ENCODE measurements at regions not wholly inside any gene's neighbourhood (a gene's known extent, or its start where the extent isn't known, plus 50 kb on each side); places are given as distances from the start of the nearest gene placed in this dataset.

DNA sequence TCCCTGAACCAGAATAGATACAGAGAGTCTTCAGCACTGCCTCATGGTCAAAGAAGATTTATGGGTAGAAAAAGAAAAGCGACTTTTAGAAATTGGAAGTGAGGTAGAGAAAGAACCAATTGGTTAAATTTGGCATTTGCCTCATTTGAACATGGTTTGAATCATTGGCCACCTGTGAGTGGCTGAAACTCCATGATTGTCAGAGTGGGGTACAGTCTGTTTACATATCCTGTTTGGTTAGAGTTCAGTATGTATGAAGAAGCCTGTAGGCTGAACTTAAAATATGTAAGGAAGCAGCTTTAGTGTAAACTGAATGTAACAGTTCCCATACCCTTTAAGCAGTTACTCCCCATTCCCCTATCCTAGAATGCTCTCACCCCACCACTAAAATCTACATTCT lies 76.0 kb upstream of the CTSO start:
- H3K4me1 ChIP-seq: no peaks in the 10 kb centered on the region
- no peaks in the 10 kb centered on the region for H3K9me3 ChIP-seq (ENCODE audit: low read depth)
- no peaks in the 10 kb centered on the region for H4K20me1 ChIP-seq (ENCODE audit: low read depth)
- H3K27ac ChIP-seq: no peak overlapping the region
- no peak overlapping the region for H3K4me2 ChIP-seq
- no peaks in the 10 kb centered on the region for H3K36me3 Mint-ChIP-seq
- no peak for TF ChIP-seq EZH2phosphoT487 (IDR thresholded peaks at IDR 0.05)
- TF ChIP-seq, protein P1, sequence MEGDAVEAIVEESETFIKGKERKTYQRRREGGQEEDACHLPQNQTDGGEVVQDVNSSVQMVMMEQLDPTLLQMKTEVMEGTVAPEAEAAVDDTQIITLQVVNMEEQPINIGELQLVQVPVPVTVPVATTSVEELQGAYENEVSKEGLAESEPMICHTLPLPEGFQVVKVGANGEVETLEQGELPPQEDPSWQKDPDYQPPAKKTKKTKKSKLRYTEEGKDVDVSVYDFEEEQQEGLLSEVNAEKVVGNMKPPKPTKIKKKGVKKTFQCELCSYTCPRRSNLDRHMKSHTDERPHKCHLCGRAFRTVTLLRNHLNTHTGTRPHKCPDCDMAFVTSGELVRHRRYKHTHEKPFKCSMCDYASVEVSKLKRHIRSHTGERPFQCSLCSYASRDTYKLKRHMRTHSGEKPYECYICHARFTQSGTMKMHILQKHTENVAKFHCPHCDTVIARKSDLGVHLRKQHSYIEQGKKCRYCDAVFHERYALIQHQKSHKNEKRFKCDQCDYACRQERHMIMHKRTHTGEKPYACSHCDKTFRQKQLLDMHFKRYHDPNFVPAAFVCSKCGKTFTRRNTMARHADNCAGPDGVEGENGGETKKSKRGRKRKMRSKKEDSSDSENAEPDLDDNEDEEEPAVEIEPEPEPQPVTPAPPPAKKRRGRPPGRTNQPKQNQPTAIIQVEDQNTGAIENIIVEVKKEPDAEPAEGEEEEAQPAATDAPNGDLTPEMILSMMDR (IDR thresholded peaks at IDR 0.05): no peak
- TF ChIP-seq EZH2 (IDR thresholded peaks at IDR 0.05): no peak
- no peak overlapping the region for H3K27ac Mint-ChIP-seq
- no peak overlapping the region for H3K4me3 ChIP-seq
- H3K36me3 ChIP-seq: no peaks in the 10 kb centered on the region
- no peak overlapping the region for H2AFZ ChIP-seq (replicated peaks)
- no peak overlapping the region for H3K9ac ChIP-seq
- no peaks in the 10 kb centered on the region for H3K27me3 ChIP-seq
- no peaks in the 10 kb centered on the region for H3K27me3 Mint-ChIP-seq (ENCODE audit: insufficient read depth, low read depth)
- H3K4me1 Mint-ChIP-seq: no peaks in the 10 kb centered on the region
- H3K9me3 Mint-ChIP-seq: no peaks in the 10 kb centered on the region
- H3F3A ChIP-seq (ENCODE audit: low read depth): no peaks in the 10 kb centered on the region
- no peak overlapping the region for H3K4me3 Mint-ChIP-seq
- no peak for DNase-seq (ENCODE audit: low spot score)
- H3K79me2 ChIP-seq (ENCODE audit: low read depth): no peaks in the 10 kb centered on the region

DNA sequence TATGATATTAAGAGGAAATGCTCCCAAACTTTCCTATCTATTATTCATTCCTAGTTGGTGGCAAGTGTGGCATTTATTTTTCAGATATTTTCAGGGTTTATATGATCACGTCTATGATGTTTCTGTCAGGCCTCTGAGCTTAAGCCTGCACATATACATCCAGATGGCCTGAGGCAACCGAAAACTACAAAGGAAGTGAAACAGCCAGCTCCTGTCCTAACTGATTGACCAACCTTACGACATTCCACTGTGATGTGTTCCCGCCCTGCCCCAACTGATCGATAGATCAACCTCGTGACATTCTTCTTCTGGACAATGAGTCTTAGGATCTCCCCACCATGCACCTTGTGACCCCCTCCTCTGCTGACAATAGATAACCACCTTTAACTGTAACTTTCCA lies 67.6 kb upstream of the CTSO start:
- DNase-seq (ENCODE audit: low spot score): no peak
- Histone ChIP-seq H3K4me3 (no peak overlapping the region), H3K9me3 (ENCODE audit: low read depth) (no peaks in the 10 kb centered on the region), H3K36me3 (no peaks in the 10 kb centered on the region), H4K20me1 (ENCODE audit: low read depth) (no peaks in the 10 kb centered on the region), H2AFZ (replicated peaks) (no peak overlapping the region), H3K27me3 (no peaks in the 10 kb centered on the region), H3F3A (ENCODE audit: low read depth) (no peaks in the 10 kb centered on the region), H3K27ac (no peak overlapping the region), H3K4me2 (no peak overlapping the region), H3K79me2 (ENCODE audit: low read depth) (no peaks in the 10 kb centered on the region), H3K4me1 (peaks cover 15% of the 10 kb centered on the region), H3K9ac (no peak overlapping the region)
- Mint-ChIP-seq H3K9me3 (no peaks in the 10 kb centered on the region), H3K27ac (peak overlapping the region; percentile 57), H3K27me3 (ENCODE audit: insufficient read depth, low read depth) (no peaks in the 10 kb centered on the region), H3K4me3 (no peak overlapping the region), H3K4me1 (peaks cover 31% of the 10 kb centered on the region), H3K36me3 (no peaks in the 10 kb centered on the region)
- TF ChIP-seq EZH2phosphoT487 (IDR thresholded peaks at IDR 0.05) (no peak), EZH2 (IDR thresholded peaks at IDR 0.05) (no peak)
- TF ChIP-seq, protein P1 (IDR thresholded peaks at IDR 0.05): no peak

DNA sequence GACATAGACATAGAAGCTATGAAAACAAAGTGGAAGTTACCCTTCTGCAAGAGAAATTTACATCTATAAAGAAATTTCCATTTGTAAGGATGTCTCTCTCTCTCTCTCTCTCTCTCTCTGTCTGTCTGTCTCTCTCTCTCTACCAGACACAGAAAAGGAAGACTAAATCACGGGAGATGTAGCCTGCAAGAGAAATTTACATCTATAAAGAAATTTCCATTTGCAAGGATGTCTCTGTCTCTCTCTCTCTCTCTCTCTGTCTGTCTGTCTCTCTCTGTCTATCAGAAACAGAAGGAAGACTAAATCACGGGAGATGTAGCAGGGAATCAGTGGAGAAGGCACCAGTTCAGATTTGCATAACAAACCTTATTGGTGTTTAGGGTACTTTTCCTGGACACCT lies 65.6 kb upstream of the CTSO start:
- H3K36me3 Mint-ChIP-seq: peaks cover 2% of the 10 kb centered on the region
- no peak overlapping the region for H3K4me3 ChIP-seq
- H3K4me3 Mint-ChIP-seq: no peak overlapping the region
- peaks cover 31% of the 10 kb centered on the region for H3K4me1 Mint-ChIP-seq
- no peaks in the 10 kb centered on the region for H4K20me1 ChIP-seq (ENCODE audit: low read depth)
- H3K9ac ChIP-seq: no peak overlapping the region
- no peak overlapping the region for H3K27ac Mint-ChIP-seq
- H3K36me3 ChIP-seq: no peaks in the 10 kb centered on the region
- no peak overlapping the region for H3K4me2 ChIP-seq
- H3F3A ChIP-seq (ENCODE audit: low read depth): no peaks in the 10 kb centered on the region
- no peaks in the 10 kb centered on the region for H3K27me3 ChIP-seq
- TF ChIP-seq, protein P1 (IDR thresholded peaks at IDR 0.05): no peak
- TF ChIP-seq EZH2phosphoT487 (IDR thresholded peaks at IDR 0.05) (no peak), EZH2 (IDR thresholded peaks at IDR 0.05) (no peak)
- H3K27ac ChIP-seq: no peak overlapping the region
- no peak overlapping the region for H2AFZ ChIP-seq (replicated peaks)
- no peak for DNase-seq (ENCODE audit: low spot score)
- H3K27me3 Mint-ChIP-seq (ENCODE audit: insufficient read depth, low read depth): peaks cover 2% of the 10 kb centered on the region
- H3K9me3 Mint-ChIP-seq: peaks cover 8% of the 10 kb centered on the region
- peaks cover 15% of the 10 kb centered on the region for H3K4me1 ChIP-seq
- no peaks in the 10 kb centered on the region for H3K79me2 ChIP-seq (ENCODE audit: low read depth)
- no peaks in the 10 kb centered on the region for H3K9me3 ChIP-seq (ENCODE audit: low read depth)

Measured in neural progenitor cell (in vitro differentiated cells).